PC-9 (cell line): ENCODE measurements at regions not wholly inside any gene's neighbourhood (a gene's known extent, or its start where the extent isn't known, plus 50 kb on each side); places are given as distances from the start of the nearest gene placed in this dataset.
"Not testable (repeated sequence)": the region's sequence is repeated elsewhere in the genome, so short reads cannot be mapped to it uniquely, and the experiment has no call there.

Experiments used
- BruUV-seq: library from RNA; stranded (reverse); fragments of 400-500 nt; replicated peaks from 2 replicates; lab custom pipeline; 2021; lab: Mats Ljungman, UMichigan
- CTCF ChIA-PET: fragments of 300-600 bp; sonication (Branson Sonifier 250); formaldehyde crosslinking; loops from one replicate; lab custom pipeline; 2022; ENCODE audit warnings: antibody characterized with exemption; lab: Charles Lee
- POLR2A ChIA-PET: fragments of 300-600 bp; sonication (Branson Sonifier 250); formaldehyde crosslinking; loops from one replicate; lab custom pipeline; 2022; ENCODE audit warnings: antibody characterized with exemption; ENCODE audit not compliant: unreplicated experiment; lab: Charles Lee
- DNase-seq, 2 experiments: peaks; one replicate each; pipeline versions ENCODE4 v3.0.0 to v3.0.0-alpha.2; 2015 to 2022; ENCODE audit warnings: mixed read lengths in 1 of 2
- H2AFZ ChIP-seq: fragments of 200-600 bp; sonication (generic); 2 replicates; pipeline ENCODE4 v1.8.1; 2017; ENCODE audit warnings: antibody characterized with exemption
- H3F3A ChIP-seq: fragments of 200-600 bp; sonication (generic); 2 replicates; pipeline ENCODE4 v1.8.1; 2017; ENCODE audit warnings: antibody characterized with exemption, mild to moderate bottlenecking, low read depth; ENCODE audit not compliant: insufficient read depth
- H3K27ac ChIP-seq: fragments of 200-600 bp; sonication (generic); 2 replicates; pipeline ENCODE4 v1.6.1; 2016; ENCODE audit warnings: mixed run types
- H3K27me3 ChIP-seq: fragments of 200-600 bp; sonication (generic); 2 replicates; pipeline ENCODE4 v1.6.1; 2016; ENCODE audit warnings: low read depth, mixed run types; ENCODE audit not compliant: insufficient read depth
- H3K36me3 ChIP-seq: fragments of 200-600 bp; sonication (generic); 2 replicates; pipeline ENCODE4 v1.6.1; 2016; ENCODE audit warnings: low read depth, mixed run types
- H3K4me1 ChIP-seq: fragments of 200-600 bp; sonication (generic); replicated peaks from 2 replicates; pipeline ENCODE4 v1.6.1; 2016; ENCODE audit warnings: mixed run types; ENCODE audit not compliant: insufficient read depth
- H3K4me2 ChIP-seq: fragments of 200-600 bp; sonication (generic); 2 replicates; pipeline ENCODE4 v1.6.1; 2017; ENCODE audit warnings: mixed run types
- H3K4me3 ChIP-seq: fragments of 200-600 bp; sonication (generic); 2 replicates; pipeline ENCODE4 v1.6.1; 2016; ENCODE audit warnings: mixed run types
- H3K79me2 ChIP-seq: fragments of 200-600 bp; sonication (generic); 2 replicates; pipeline ENCODE4 v1.6.1; 2017; ENCODE audit warnings: low read depth, mixed run types
- H3K9me2 ChIP-seq: fragments of 200-600 bp; sonication (generic); 2 replicates; pipeline ENCODE4 v1.8.1; 2017; ENCODE audit warnings: mild to moderate bottlenecking; ENCODE audit not compliant: insufficient read depth
- H3K9me3 ChIP-seq: fragments of 200-600 bp; sonication (generic); 2 replicates; pipeline ENCODE4 v1.8.1; 2016; ENCODE audit warnings: low read depth; ENCODE audit not compliant: insufficient read depth
- H4K20me1 ChIP-seq: fragments of 200-600 bp; sonication (generic); 2 replicates; pipeline ENCODE4 v1.8.1; 2017; ENCODE audit not compliant: insufficient read depth
- CTCF ChIP-seq: fragments of 200-600 bp; sonication (generic); conservative IDR thresholded peaks from 2 replicates; pipeline ENCODE4 v1.6.1; 2017; ENCODE audit warnings: mixed run types, antibody characterized with exemption, mild to moderate bottlenecking, moderate library complexity
- EZH2 ChIP-seq: fragments of 200-600 bp; sonication (generic); IDR thresholded peaks from 2 replicates; pipeline ENCODE4 v1.8.0; 2017; ENCODE audit warnings: antibody characterized with exemption, low read depth
- intact Hi-C: fragments of 100-400 bp; cut with micrococcal nuclease; formaldehyde crosslinking; loops from one replicate; pipeline ENCODE4 v1.10.0; 2022; ENCODE audit not compliant: unreplicated experiment

DNA sequence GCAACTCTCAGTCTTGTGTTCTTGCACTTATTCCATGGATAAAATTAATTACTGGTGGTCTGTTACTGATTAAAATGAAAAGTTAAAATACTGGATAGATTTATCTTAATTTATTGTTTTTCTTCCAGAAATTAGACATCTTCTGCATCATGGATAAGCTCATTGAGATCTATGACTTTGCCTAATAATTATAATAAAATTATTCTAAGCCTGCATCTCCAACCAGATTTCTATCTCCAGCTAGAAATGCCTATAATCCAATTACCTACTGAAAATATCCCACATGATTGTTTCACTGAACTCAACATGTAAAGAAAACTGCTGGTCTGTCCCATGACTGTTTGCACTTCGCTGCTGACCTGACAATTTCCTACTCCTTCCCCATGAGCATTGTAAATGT, 88.3 kb upstream of the ACBD5 start:
- no peak for TF ChIP-seq CTCF
- TF ChIP-seq EZH2, result no peak
- H3K9me2 ChIP-seq, result no peaks in the 10 kb centered on the region
- DNase-seq, result no peak
- no peak overlapping the region for H3K4me2 ChIP-seq
- BruUV-seq, result no TSS peak
- no peak overlapping the region for H3K27ac ChIP-seq
- CTCF ChIA-PET, result interaction anchor here (0.5 to 0.7 kb wide), 2 partner anchors 64 to 313 kb away, joined by 4 to 5 read pairs; no protein-coding TSS in a partner anchor
- H3K79me2 ChIP-seq, result no peaks in the 10 kb centered on the region
- H3F3A ChIP-seq, result no peaks in the 10 kb centered on the region
- POLR2A ChIA-PET, result no interaction called here
- intact Hi-C loops, result no loop called here
- H3K4me1 ChIP-seq, result no peaks in the 10 kb centered on the region
- H4K20me1 ChIP-seq, result no peaks in the 10 kb centered on the region
- H3K9me3 ChIP-seq, result no peaks in the 10 kb centered on the region
- no peak overlapping the region for H3K4me3 ChIP-seq
- H2AFZ ChIP-seq, result no peak overlapping the region
- no peaks in the 10 kb centered on the region for H3K27me3 ChIP-seq
- H3K36me3 ChIP-seq, result no peaks in the 10 kb centered on the region

- CTCF ChIA-PET, H3K79me2 ChIP-seq, H3K9me2 ChIP-seq, POLR2A ChIA-PET, intact Hi-C loops, H2AFZ ChIP-seq, DNase-seq, H4K20me1 ChIP-seq, H3K27ac ChIP-seq, H3K36me3 ChIP-seq, H3K4me3 ChIP-seq, H3F3A ChIP-seq, BruUV-seq, H3K4me1 ChIP-seq, H3K9me3 ChIP-seq, H3K27me3 ChIP-seq, H3K4me2 ChIP-seq: not testable (repeated sequence)
Measured at GRCh38 chr10:27326748-27327147, 86.2 kb upstream of the ACBD5 start.

DNA sequence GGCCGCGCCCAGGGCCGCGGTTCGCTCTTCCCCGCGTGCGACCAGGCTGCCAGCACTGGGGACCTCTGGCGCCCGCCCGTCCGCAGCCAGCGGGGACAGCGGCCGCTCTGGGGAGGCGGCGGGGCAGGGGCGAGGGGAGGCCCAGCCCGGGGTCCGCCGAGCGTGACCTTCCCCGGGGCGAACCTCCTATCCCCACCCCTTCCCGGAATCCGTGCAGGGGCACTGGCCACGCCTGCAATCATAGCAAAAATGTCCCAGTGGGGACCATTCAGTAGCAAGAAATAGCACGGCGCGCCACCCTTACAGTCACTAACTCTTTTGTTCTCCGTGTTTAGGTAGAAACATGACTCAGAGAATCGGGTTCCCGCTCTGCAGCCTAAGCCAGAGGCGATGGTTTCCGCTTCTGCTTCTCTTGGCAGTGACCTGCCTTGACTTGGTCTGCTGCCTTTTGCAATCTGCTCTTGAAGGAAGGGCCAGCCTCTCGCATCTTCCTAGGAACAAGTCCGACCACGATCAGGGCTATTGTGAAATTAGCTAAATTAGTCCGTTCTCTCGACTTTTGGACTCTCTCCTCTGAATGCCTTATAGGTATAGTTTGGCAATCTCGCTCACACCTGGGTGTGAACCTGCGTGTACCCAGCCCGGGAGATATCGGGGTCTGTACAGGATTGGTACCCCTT, 79.3 kb upstream of the ACBD5 start:
- no TSS peak for BruUV-seq
- no peak for TF ChIP-seq EZH2
- no peak for TF ChIP-seq CTCF
- ChIA-PET CTCF (no interaction called here), POLR2A (interaction anchor here (0.6 kb wide), 1 partner anchor 104 kb away, joined by 6 read pairs; no protein-coding TSS in a partner anchor)
- Histone ChIP-seq H3K79me2 (no peaks in the 10 kb centered on the region), H3K9me3 (no peaks in the 10 kb centered on the region), H3K4me1 (peaks cover 5% of the 10 kb centered on the region), H3K4me3 (peak overlapping the region; percentile 59; the same call in 1 of the 2 replicates), H4K20me1 (no peaks in the 10 kb centered on the region), H3K27ac (peak overlapping the region; percentile 46; the same call in 1 of the 2 replicates), H3K36me3 (no peaks in the 10 kb centered on the region), H3K9me2 (no peaks in the 10 kb centered on the region), H3K27me3 (no peaks in the 10 kb centered on the region), H3K4me2 (peak overlapping the region; percentile 70), H3F3A (peaks cover 5% of the 10 kb centered on the region; the same call in 1 of the 2 replicates), H2AFZ (peak overlapping the region; percentile 84)
- peak; percentile 74 to 86 for DNase-seq
- intact Hi-C loops, result loop anchor here (5.0 kb wide), 1 partner anchor 78 kb away; the partner anchor contains the start of gene ACBD5

GRCh38 chr10:27319139-27319538, 78.5 kb upstream of the ACBD5 start:
- H3K9me2 ChIP-seq, H3K4me1 ChIP-seq, DNase-seq, H4K20me1 ChIP-seq, BruUV-seq, H3K9me3 ChIP-seq, H3F3A ChIP-seq, intact Hi-C loops, H3K79me2 ChIP-seq, H3K36me3 ChIP-seq, CTCF ChIA-PET, H3K27me3 ChIP-seq: not testable (repeated sequence)
- H3K4me3 ChIP-seq, result peak overlapping the region; percentile 59; the same call in 1 of the 2 replicates
- POLR2A ChIA-PET, result interaction anchor here (0.6 kb wide), 1 partner anchor 103 kb away, joined by 6 read pairs; no protein-coding TSS in a partner anchor
- peak overlapping the region; percentile 46; the same call in 1 of the 2 replicates for H3K27ac ChIP-seq
- H2AFZ ChIP-seq, result peak overlapping the region; percentile 84; the same call in 1 of the 2 replicates
- peak overlapping the region; percentile 70 for H3K4me2 ChIP-seq

DNA sequence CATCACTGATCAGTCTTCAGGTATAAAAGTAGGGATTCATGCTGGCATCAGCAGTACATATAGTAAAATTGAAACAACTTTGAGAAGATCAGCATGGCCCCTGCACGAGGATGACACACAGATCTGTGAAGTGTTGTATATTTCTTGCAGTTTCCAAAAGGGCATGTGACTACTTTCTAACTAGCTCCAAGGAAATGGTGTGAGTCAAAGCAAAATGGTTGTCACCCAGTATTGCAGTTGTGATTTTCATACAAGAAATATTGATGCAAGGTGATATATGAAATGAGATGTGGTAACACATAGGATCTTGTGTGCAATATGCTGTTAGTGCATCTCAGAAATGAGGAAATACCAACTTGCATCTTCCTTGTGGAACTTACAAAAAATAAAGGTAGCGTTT, 74.5 kb upstream of the ACBD5 start:
- H3K9me3 ChIP-seq, DNase-seq, H3K4me2 ChIP-seq, POLR2A ChIA-PET, H3K36me3 ChIP-seq, H3F3A ChIP-seq, intact Hi-C loops, H3K9me2 ChIP-seq, H3K27me3 ChIP-seq, H3K79me2 ChIP-seq, H3K27ac ChIP-seq, H2AFZ ChIP-seq, H3K4me1 ChIP-seq, CTCF ChIA-PET, BruUV-seq, H3K4me3 ChIP-seq, H4K20me1 ChIP-seq: not testable (repeated sequence)

DNA sequence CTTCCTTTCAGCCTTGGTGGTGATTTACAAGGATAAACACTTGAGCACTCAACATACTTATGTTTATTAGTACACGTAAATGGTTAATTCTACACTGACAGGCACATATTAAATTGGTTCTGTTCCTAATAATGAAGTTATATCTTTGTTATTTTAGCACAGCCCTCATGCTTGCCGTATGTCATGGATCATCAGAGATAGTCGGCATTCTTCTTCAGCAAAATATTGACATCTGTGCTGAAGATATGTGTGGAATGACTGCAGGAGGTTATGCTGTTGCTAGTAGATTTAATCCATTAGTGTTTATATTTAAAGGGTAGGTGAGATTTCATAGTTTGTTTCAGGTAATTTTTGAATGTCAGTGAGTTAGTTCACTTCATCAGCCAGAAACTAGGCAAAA, 73.0 kb upstream of the ACBD5 start:
- H3K4me2 ChIP-seq, BruUV-seq, H3F3A ChIP-seq, H3K36me3 ChIP-seq, H2AFZ ChIP-seq, H3K27me3 ChIP-seq, DNase-seq, CTCF ChIA-PET, H3K79me2 ChIP-seq, POLR2A ChIA-PET, H3K4me3 ChIP-seq, intact Hi-C loops, H4K20me1 ChIP-seq, H3K9me3 ChIP-seq, H3K4me1 ChIP-seq, H3K9me2 ChIP-seq, H3K27ac ChIP-seq: not testable (repeated sequence)
